GM08714 (cell line): ENCODE measurements at regions not wholly inside any gene's neighbourhood (a gene's known extent, or its start where the extent isn't known, plus 50 kb on each side); places are given as distances from the start of the nearest gene placed in this dataset.
"Not testable (repeated sequence)": the region's sequence is repeated elsewhere in the genome, so short reads cannot be mapped to it uniquely, and the experiment has no call there.

Source experiments
- H3K4me3 ChIP-seq: fragments of 200-500 bp; sonication (Bioruptor generic); 2 replicates; pipeline ENCODE4 v1.5.1; 2014; ENCODE audit warnings: mild to moderate bottlenecking, low read length, inconsistent platforms
- ZNF274 ChIP-seq: IDR thresholded peaks from 2 replicates; pipeline ENCODE4 v1.6.1; 2012; ENCODE audit warnings: mild to moderate bottlenecking, low read depth, low read length

- TF ChIP-seq ZNF274 = no peak
- H3K4me3 ChIP-seq = no peak overlapping the region
Observed at GRCh38 chr17:77839698-77840512, 118.6 kb upstream of the TNRC6C start.

- H3K4me3 ChIP-seq = no peak overlapping the region
- TF ChIP-seq ZNF274 = no peak
Observed at GRCh38 chr17:77840513-77841165, 117.9 kb upstream of the TNRC6C start.

GRCh38 chr17:77841742-77842527, 116.6 kb upstream of the TNRC6C start:
- H3K4me3 ChIP-seq = no peak overlapping the region
- TF ChIP-seq ZNF274 = no peak

GRCh38 chr17:77842528-77843147, 115.9 kb upstream of the TNRC6C start:
- TF ChIP-seq ZNF274 = no peak
- no peak overlapping the region for H3K4me3 ChIP-seq

GRCh38 chr17:77843255-77843895, 115.1 kb upstream of the TNRC6C start:
- not testable (repeated sequence) for H3K4me3 ChIP-seq

- TF ChIP-seq ZNF274 = no peak
- no peak overlapping the region for H3K4me3 ChIP-seq
Observed at GRCh38 chr17:77843896-77844295, 114.6 kb upstream of the TNRC6C start.

GRCh38 chr17:77844681-77845080, 113.8 kb upstream of the TNRC6C start:
- no peak overlapping the region for H3K4me3 ChIP-seq
- TF ChIP-seq ZNF274 = no peak

GRCh38 chr17:77845541-77846225, 112.8 kb upstream of the TNRC6C start:
- TF ChIP-seq ZNF274 = no peak
- no peak overlapping the region for H3K4me3 ChIP-seq

GRCh38 chr17:77846531-77847085, 111.9 kb upstream of the TNRC6C start:
- TF ChIP-seq ZNF274 = no peak
- no peak overlapping the region for H3K4me3 ChIP-seq

GRCh38 chr17:77847221-77848085, 111.0 kb upstream of the TNRC6C start:
- no peak overlapping the region for H3K4me3 ChIP-seq

GRCh38 chr17:77848257-77848656, 110.2 kb upstream of the TNRC6C start:
- no peak for TF ChIP-seq ZNF274
- H3K4me3 ChIP-seq = no peak overlapping the region

More at GRCh38 chr17:77847221-77848085, 111.0 kb upstream of the TNRC6C start:
- TF ChIP-seq ZNF274 = no peak

GRCh38 chr17:77849239-77849638, 109.3 kb upstream of the TNRC6C start:
- no peak overlapping the region for H3K4me3 ChIP-seq
- TF ChIP-seq ZNF274 = no peak
